A549 (cell line): ENCODE measurements at regions not wholly inside any gene's neighbourhood (a gene's known extent, or its start where the extent isn't known, plus 50 kb on each side); places are given as distances from the start of the nearest gene placed in this dataset.

Experiments used
- ATAC-seq, 2 experiments: fragments of 200-7000 bp in 1 of 2; fragments of >200 bp in 1 of 2; cut with Nextera tagmentation in 1 of 2; cut with Tn5 transposase in 1 of 2; 3 replicates each; pipeline versions ENCODE4 v1.8.0 to v1.9.1; 2018 to 2020; ENCODE audit warnings: mild to moderate bottlenecking in 1 of 2, moderate library complexity in 1 of 2
- CTCF ChIA-PET: fragments of 300-600 bp; sonication (Branson Sonifier 250); formaldehyde crosslinking; extraction: SDS; loops from one replicate; lab custom pipeline; 2021; ENCODE audit warnings: antibody characterized with exemption, inconsistent platforms; lab: Yijun Ruan, JAX
- POLR2A ChIA-PET: fragments of 350-600 bp; formaldehyde crosslinking; extraction: SDS; loops from one replicate; lab custom pipeline; 2021; ENCODE audit warnings: antibody characterized with exemption, inconsistent platforms; lab: Yijun Ruan, JAX
- DNase-seq, 2 experiments: peaks; one replicate each; pipeline versions ENCODE4 v3.0.0 to v3.0.0-alpha.2; 2011 to 2016; ENCODE audit warnings: low read depth in 1 of 2, low spot score in 1 of 2
- FAIRE-seq: peaks from 2 replicates; lab custom pipeline; 2011; peaks lifted over from hg19 to GRCh38; lab: Jason Lieb, UNC
- H3K27ac ChIP-seq, 2 experiments: fragments of >200 bp; sonication (Bioruptor Twin); formaldehyde crosslinking; 3 replicates each; pipeline ENCODE4 v1.5.1; 2016 to 2017
- H3K4me1 ChIP-seq: fragments of >200 bp; sonication (Bioruptor Twin); formaldehyde crosslinking; 3 replicates; pipeline ENCODE4 v1.6.1; 2016
- H3K4me2 ChIP-seq: fragments of >200 bp; sonication (Bioruptor Twin); formaldehyde crosslinking; 3 replicates; pipeline ENCODE4 v1.6.1; 2016
- H3K4me3 ChIP-seq: fragments of >200 bp; sonication (Bioruptor Twin); formaldehyde crosslinking; 3 replicates; pipeline ENCODE4 v1.5.1; 2016
- H3K9me3 ChIP-seq: fragments of >200 bp; sonication (Bioruptor Twin); formaldehyde crosslinking; 3 replicates; pipeline ENCODE4 v1.6.1; 2016
- BHLHE40 ChIP-seq: IDR thresholded peaks from 2 replicates; pipeline ENCODE4 v1.6.1; 2012; ENCODE audit warnings: low read depth, low read length, inconsistent platforms
- CBX8 ChIP-seq: fragments of 200-600 bp; sonication (generic); IDR thresholded peaks from 2 replicates; pipeline ENCODE4 v1.6.1; 2016
- EHF ChIP-seq: fragments of 250-450 bp; sonication (Bioruptor Pico); IDR thresholded peaks from 2 replicates; pipeline ENCODE4 v1.5.0; 2020; ENCODE audit warnings: mild to moderate bottlenecking
- FOSL2 ChIP-seq, 2 experiments: fragments of 450-650 bp in 1 of 2; fragments of >200 bp in 1 of 2; sonication (Bioruptor Twin) in 1 of 2; formaldehyde crosslinking; IDR thresholded peaks; 2 replicates each; pipeline versions ENCODE4 v1.5.0 to v1.6.1; 2016 to 2020; ENCODE audit warnings: mild to moderate bottlenecking in 1 of 2, moderate library complexity in 1 of 2
- HDAC2 ChIP-seq: fragments of 200-600 bp; sonication (generic); IDR thresholded peaks from 2 replicates; pipeline ENCODE4 v1.6.1; 2016
- HOXA7 ChIP-seq: fragments of 250-450 bp; sonication (Bioruptor Pico); IDR thresholded peaks from 2 replicates; pipeline ENCODE4 v1.5.0; 2020; ENCODE audit warnings: mild to moderate bottlenecking, moderate library complexity
- HOXB13 ChIP-seq: fragments of 250-450 bp; sonication (Bioruptor Pico); IDR thresholded peaks from 2 replicates; pipeline ENCODE4 v1.5.0; 2020; ENCODE audit warnings: low read depth, mild to moderate bottlenecking, moderate library complexity
- HOXB5 ChIP-seq: fragments of 250-450 bp; sonication (Bioruptor Pico); IDR thresholded peaks from 2 replicates; pipeline ENCODE4 v1.5.0; 2020; ENCODE audit warnings: mild to moderate bottlenecking, moderate library complexity
- JUNB ChIP-seq: fragments of >200 bp; sonication (Bioruptor Twin); formaldehyde crosslinking; IDR thresholded peaks from 2 replicates; pipeline ENCODE4 v1.6.1; 2016
- MYC ChIP-seq: IDR thresholded peaks from 2 replicates; pipeline ENCODE4 v1.6.1; 2012; ENCODE audit warnings: mild to moderate bottlenecking, inconsistent platforms, low read length, improper control_type of control experiment, borderline replicate concordance
- NFE2L2 ChIP-seq: fragments of 150-350 bp; conservative IDR thresholded peaks from 2 replicates; pipeline ENCODE4 v1.6.1; 2014; ENCODE audit warnings: low read length
- RARB ChIP-seq: fragments of 250-450 bp; sonication (Bioruptor Pico); IDR thresholded peaks from 2 replicates; pipeline ENCODE4 v1.8.0; 2021; ENCODE audit warnings: mild to moderate bottlenecking, moderate library complexity
- RCOR1 ChIP-seq: fragments of 150-350 bp; IDR thresholded peaks from 2 replicates; pipeline ENCODE4 v1.6.1; 2014; ENCODE audit warnings: antibody characterized with exemption, low read length, low read depth
- RNF2 ChIP-seq: fragments of 200-600 bp; sonication (generic); IDR thresholded peaks from 2 replicates; pipeline ENCODE4 v1.6.1; 2016; ENCODE audit warnings: low read depth, mild to moderate bottlenecking, antibody characterized with exemption, moderate library complexity, borderline replicate concordance
- ZNF302 ChIP-seq: fragments of 250-450 bp; sonication (Bioruptor Pico); IDR thresholded peaks from 2 replicates; pipeline ENCODE4 v1.9.0; 2021; ENCODE audit warnings: inconsistent platforms, mild to moderate bottlenecking, moderate library complexity
- ZSCAN20 ChIP-seq: fragments of 250-450 bp; sonication (Bioruptor Pico); IDR thresholded peaks from 2 replicates; pipeline ENCODE4 v1.8.0; 2022; ENCODE audit warnings: mild to moderate bottlenecking, moderate library complexity
- WGBS: methylation state at CpG from one replicate; pipeline ENCODE4 v1.1.6; 2017; ENCODE audit errors: missing lambda C conversion rate; 5-methylcytosine and 5-hydroxymethylcytosine counted together
- TF ChIP-seq, protein P1 (sequence below): fragments of 250-450 bp; sonication (Bioruptor Pico); IDR thresholded peaks from 2 replicates; pipeline ENCODE4 v1.5.0; 2020; ENCODE audit warnings: low read depth, mild to moderate bottlenecking, moderate library complexity
- TF ChIP-seq, protein P2 (sequence below): fragments of 250-450 bp; sonication (Bioruptor Pico); IDR thresholded peaks from 2 replicates; pipeline ENCODE4 v1.5.0; 2021; ENCODE audit warnings: mild to moderate bottlenecking, moderate library complexity, borderline replicate concordance
- TF ChIP-seq, protein P3 (sequence below): fragments of 150-350 bp; IDR thresholded peaks from 2 replicates; pipeline ENCODE4 v1.6.1; 2014; ENCODE audit warnings: low read depth, mild to moderate bottlenecking, low read length
- TF ChIP-seq, protein P4 (sequence below): fragments of >200 bp; sonication (Bioruptor Twin); formaldehyde crosslinking; IDR thresholded peaks from 2 replicates; pipeline ENCODE4 v1.6.1; 2016

DNA sequence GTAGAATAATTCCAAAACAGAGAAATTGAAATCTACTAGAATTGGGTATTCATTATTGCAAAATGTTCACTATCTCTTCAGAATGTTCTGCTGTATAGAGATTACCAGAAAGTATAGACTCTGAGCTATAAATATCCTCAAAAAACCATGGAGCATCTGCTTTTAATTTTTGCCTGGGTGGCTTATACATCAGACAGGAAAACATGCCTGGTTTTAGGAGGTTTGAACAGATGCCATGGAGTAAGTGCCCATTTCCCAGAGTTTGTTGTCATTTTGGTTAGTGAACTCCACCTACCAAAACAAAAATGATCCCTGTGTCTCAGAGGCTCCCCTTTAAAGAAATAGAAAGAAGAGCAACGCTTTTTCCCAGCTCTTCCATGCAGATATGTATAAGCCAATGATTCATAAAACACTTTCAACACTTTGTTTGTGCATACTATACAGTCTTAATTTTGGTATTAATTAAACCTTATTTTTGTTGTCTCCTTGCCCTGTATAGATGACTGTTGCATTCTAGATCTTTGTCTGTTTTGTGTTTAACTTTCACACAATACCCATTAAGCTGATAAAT lies 68.7 kb downstream of the MEPE start:
- 11% methylated on average over 1 of the region's 1 CpG for WGBS
- CTCF ChIA-PET = interaction anchor here (1.6 kb wide), 1 partner anchor 52 kb away, joined by 3 read pairs; no protein-coding TSS in a partner anchor

DNA sequence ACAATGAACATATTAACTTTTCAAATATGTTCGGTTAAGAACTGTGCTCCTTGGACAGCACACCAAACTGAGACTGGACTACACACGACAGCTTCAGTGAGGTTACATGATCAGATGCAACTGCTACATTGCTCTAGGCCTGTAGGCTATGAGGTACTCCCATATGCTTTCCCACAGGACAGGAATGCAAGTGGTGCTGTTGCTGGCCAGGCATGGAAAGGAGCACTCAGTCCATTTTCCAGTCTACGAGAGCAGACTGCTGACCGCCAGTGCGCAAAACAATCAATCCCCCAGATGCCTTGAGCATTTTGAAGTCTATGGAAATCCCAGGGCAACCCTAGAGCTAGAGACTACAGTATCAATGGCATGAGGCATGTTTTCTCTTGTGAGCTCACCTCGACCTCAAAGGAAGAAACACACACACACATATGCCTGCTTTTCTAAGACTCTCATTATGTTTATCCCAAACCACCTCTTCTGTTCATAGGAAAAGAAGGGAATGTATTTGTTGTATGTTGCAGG lies 70.8 kb upstream of the SPP1 start:
- Histone ChIP-seq H3K4me3 (no peak overlapping the region), H3K27ac (no peak overlapping the region), H3K9me3 (no peaks in the 10 kb centered on the region), H3K4me2 (no peak overlapping the region), H3K4me1 (no peaks in the 10 kb centered on the region)
- CTCF ChIA-PET = interaction anchor here (1.3 kb wide), 1 partner anchor 39 kb away, joined by 3 read pairs; no protein-coding TSS in a partner anchor
- ATAC-seq = no peak
- 80% methylated on average over 6 of the region's 6 CpGs for WGBS
- DNase-seq = no peak
- FAIRE-seq = no peak
- POLR2A ChIA-PET = no interaction called here
- TF ChIP-seq, protein P1, sequence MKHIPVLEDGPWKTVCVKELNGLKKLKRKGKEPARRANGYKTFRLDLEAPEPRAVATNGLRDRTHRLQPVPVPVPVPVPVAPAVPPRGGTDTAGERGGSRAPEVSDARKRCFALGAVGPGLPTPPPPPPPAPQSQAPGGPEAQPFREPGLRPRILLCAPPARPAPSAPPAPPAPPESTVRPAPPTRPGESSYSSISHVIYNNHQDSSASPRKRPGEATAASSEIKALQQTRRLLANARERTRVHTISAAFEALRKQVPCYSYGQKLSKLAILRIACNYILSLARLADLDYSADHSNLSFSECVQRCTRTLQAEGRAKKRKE (CRISPR knock-in tag) = no peak
- TF ChIP-seq NFE2L2 (no peak), EHF (CRISPR knock-in tag) (no peak)
- TF ChIP-seq, protein P2, sequence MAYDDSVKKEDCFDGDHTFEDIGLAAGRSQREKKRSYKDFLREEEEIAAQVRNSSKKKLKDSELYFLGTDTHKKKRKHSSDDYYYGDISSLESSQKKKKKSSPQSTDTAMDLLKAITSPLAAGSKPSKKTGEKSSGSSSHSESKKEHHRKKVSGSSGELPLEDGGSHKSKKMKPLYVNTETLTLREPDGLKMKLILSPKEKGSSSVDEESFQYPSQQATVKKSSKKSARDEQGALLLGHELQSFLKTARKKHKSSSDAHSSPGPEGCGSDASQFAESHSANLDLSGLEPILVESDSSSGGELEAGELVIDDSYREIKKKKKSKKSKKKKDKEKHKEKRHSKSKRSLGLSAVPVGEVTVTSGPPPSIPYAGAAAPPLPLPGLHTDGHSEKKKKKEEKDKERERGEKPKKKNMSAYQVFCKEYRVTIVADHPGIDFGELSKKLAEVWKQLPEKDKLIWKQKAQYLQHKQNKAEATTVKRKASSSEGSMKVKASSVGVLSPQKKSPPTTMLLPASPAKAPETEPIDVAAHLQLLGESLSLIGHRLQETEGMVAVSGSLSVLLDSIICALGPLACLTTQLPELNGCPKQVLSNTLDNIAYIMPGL = no peak
- TF ChIP-seq, all 56 proteins: peak for 0

More for the DNA sequence above, 68.7 kb downstream of the MEPE start:
- Histone ChIP-seq H3K9me3 (no peaks in the 10 kb centered on the region), H3K4me2 (no peak overlapping the region), H3K4me1 (peaks cover 6% of the 10 kb centered on the region; the same call in 2 of the 3 replicates), H3K4me3 (no peak overlapping the region)
- POLR2A ChIA-PET = no interaction called here
- DNase-seq (no peak), FAIRE-seq (no peak)
- TF ChIP-seq ZNF302 (CRISPR knock-in tag) (no peak), RCOR1 (no peak)
- TF ChIP-seq, all 56 proteins: peak for 0
- no peak overlapping the region for H3K27ac ChIP-seq
- ATAC-seq = no peak

DNA sequence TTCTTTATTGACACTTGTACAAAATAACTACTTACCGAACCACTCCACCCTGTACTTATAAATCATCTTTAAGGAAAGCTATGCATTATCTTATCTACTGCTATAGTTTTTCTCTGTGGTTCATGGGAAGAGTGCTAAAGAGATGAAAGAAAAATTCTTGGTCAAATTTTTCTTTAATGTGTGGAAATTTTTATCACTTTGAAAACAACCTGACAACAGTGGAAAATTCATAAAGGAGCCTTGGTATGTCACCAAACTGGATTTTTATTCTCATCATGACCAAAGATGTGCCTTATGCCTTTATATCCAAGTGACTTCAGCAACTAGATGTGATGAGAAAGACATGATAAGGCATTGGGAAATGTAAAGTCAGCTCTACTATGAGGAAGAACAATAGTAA lies 67.2 kb upstream of the SPP1 start:
- ChIA-PET CTCF (no interaction called here), POLR2A (no interaction called here)
- ATAC-seq = no peak
- TF ChIP-seq MYC (no peak), CBX8 (no peak), BHLHE40 (no peak), HOXB13 (CRISPR knock-in tag) (no peak), RNF2 (no peak), HDAC2 (no peak), FOSL2 (IDR thresholded peaks at IDR 0.05) (no peak), FOSL2 (CRISPR knock-in tag; IDR thresholded peaks at IDR 0.05) (no peak), NFE2L2 (no peak), HOXA7 (no peak), HOXB5 (CRISPR knock-in tag) (no peak), RARB (no peak), JUNB (no peak), ZSCAN20 (CRISPR knock-in tag) (no peak)
- TF ChIP-seq, protein P3, sequence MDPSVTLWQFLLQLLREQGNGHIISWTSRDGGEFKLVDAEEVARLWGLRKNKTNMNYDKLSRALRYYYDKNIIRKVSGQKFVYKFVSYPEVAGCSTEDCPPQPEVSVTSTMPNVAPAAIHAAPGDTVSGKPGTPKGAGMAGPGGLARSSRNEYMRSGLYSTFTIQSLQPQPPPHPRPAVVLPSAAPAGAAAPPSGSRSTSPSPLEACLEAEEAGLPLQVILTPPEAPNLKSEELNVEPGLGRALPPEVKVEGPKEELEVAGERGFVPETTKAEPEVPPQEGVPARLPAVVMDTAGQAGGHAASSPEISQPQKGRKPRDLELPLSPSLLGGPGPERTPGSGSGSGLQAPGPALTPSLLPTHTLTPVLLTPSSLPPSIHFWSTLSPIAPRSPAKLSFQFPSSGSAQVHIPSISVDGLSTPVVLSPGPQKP = no peak
- TF ChIP-seq, protein P4, sequence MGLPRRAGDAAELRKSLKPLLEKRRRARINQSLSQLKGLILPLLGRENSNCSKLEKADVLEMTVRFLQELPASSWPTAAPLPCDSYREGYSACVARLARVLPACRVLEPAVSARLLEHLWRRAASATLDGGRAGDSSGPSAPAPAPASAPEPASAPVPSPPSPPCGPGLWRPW = no peak
- Histone ChIP-seq H3K4me3 (no peak overlapping the region), H3K4me2 (no peak overlapping the region), H3K27ac (no peak overlapping the region), H3K9me3 (no peaks in the 10 kb centered on the region), H3K4me1 (peaks cover 20% of the 10 kb centered on the region; the same call in 2 of the 3 replicates)
- WGBS = 65% methylated on average over 1 of the region's 1 CpG
- FAIRE-seq = no peak
- no peak for DNase-seq
